ENCODE measurements at regions not wholly inside any gene's neighbourhood (a gene's known extent, or its start where the extent isn't known, plus 50 kb on each side); places are given as distances from the start of the nearest gene placed in this dataset.
"Not testable (repeated sequence)": the region's sequence is repeated elsewhere in the genome, so short reads cannot be mapped to it uniquely, and the experiment has no call there.

DNA sequence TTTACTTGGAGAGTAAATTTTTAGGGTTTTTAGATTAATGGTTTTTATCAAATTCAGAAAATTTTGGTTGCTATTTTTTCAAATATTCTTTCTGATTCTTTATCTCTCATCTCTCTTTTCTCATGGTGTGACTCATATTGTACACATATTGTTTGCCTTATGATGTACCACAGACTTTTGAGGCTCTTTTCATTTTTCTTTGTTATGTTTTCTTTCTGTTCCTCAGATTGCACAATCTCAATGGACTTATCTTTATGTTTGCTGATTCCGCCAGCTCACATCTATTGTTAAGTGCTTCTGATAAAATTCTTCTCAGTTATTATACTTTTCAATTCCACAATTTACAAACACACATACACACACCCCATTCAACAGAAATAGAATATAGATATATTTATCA lies 168.2 kb upstream of the IGFBP3 start:
- H3K4me2 ChIP-seq: no peak overlapping the region

GRCh38 chr7:46088486-46088885 lies 167.4 kb upstream of the IGFBP3 start:
- H3K4me3 Mint-ChIP-seq; H3K27ac Mint-ChIP-seq; H3F3A ChIP-seq (replicated peaks; ENCODE audit: low read depth); H3K79me2 ChIP-seq (replicated peaks; ENCODE audit: insufficient read depth); H3K4me1 Mint-ChIP-seq; H3K27me3 ChIP-seq (ENCODE audit: insufficient read depth); DNase-seq (ENCODE audit: low spot score); H3K36me3 ChIP-seq (ENCODE audit: insufficient read depth); ATAC-seq; H3K27ac ChIP-seq (ENCODE audit: low read depth); H3K4me2 ChIP-seq; H3K4me1 ChIP-seq (ENCODE audit: insufficient read depth); H3K27me3 Mint-ChIP-seq (ENCODE audit: insufficient read depth, low read depth, poor library complexity); H3K36me3 Mint-ChIP-seq (ENCODE audit: low read depth); H3K4me3 ChIP-seq; H4K20me1 ChIP-seq (replicated peaks; ENCODE audit: insufficient read depth); H2AFZ ChIP-seq: not testable (repeated sequence)
- H3K9me3 Mint-ChIP-seq: peaks cover 15% of the 10 kb centered on the region
- 0 out of 2 replicates have a peak, but pooled peaks cover 10% of the 10 kb centered on the region for H3K9me2 ChIP-seq (ENCODE audit: insufficient read depth)

More for the DNA sequence above, 168.2 kb upstream of the IGFBP3 start:
- H3K36me3 ChIP-seq (ENCODE audit: insufficient read depth): no peaks in the 10 kb centered on the region
- Mint-ChIP-seq H3K4me1 (no peaks in the 10 kb centered on the region), H3K4me3 (no peak overlapping the region), H3K36me3 (ENCODE audit: low read depth) (no peaks in the 10 kb centered on the region), H3K9me3 (peaks cover 15% of the 10 kb centered on the region), H3K27ac (no peak overlapping the region), H3K27me3 (ENCODE audit: insufficient read depth, low read depth, poor library complexity) (no peaks in the 10 kb centered on the region)
- no peak overlapping the region for H3K4me3 ChIP-seq
- DNase-seq (ENCODE audit: low spot score): no peak
- no peak overlapping the region for H3K27ac ChIP-seq (ENCODE audit: low read depth)
- H3K27me3 ChIP-seq (ENCODE audit: insufficient read depth): no peaks in the 10 kb centered on the region
- no peaks in the 10 kb centered on the region for H3K79me2 ChIP-seq (replicated peaks; ENCODE audit: insufficient read depth)
- ATAC-seq: no peak
- no peaks in the 10 kb centered on the region for H4K20me1 ChIP-seq (replicated peaks; ENCODE audit: insufficient read depth)
- no peak overlapping the region for H2AFZ ChIP-seq
- no peaks in the 10 kb centered on the region for H3K4me1 ChIP-seq (ENCODE audit: insufficient read depth)
- H3K9me2 ChIP-seq (ENCODE audit: insufficient read depth): 0 out of 2 replicates have a peak, but pooled peaks cover 10% of the 10 kb centered on the region
- TF ChIP-seq EZH2phosphoT487 (IDR thresholded peaks at IDR 0.05; ENCODE audit: unreplicated experiment) (no peak), ZNF462 (CRISPR knock-in tag; IDR thresholded peaks at IDR 0.05) (no peak)
- H3F3A ChIP-seq (replicated peaks; ENCODE audit: low read depth): no peaks in the 10 kb centered on the region
